ENCODE measurements at regions not wholly inside any gene's neighbourhood (a gene's known extent, or its start where the extent isn't known, plus 50 kb on each side); places are given as distances from the start of the nearest gene placed in this dataset.

GRCh38 chr9:79273311-79273710, 298.5 kb upstream of the TLE4 start:
- no peaks in the 10 kb centered on the region for H3K9me3 ChIP-seq (ENCODE audit: control insufficient read depth, insufficient read depth, low read length)
- DNase-seq (ENCODE audit: low read depth, low spot score) = no peak
- H3K27ac ChIP-seq (ENCODE audit: low read length) = no peak overlapping the region
- no peaks in the 10 kb centered on the region for H3K36me3 ChIP-seq (ENCODE audit: control insufficient read depth, insufficient read depth, low read length)
- no peaks in the 10 kb centered on the region for H3K4me1 ChIP-seq (ENCODE audit: control insufficient read depth, insufficient read depth, low read length)
- WGBS (ENCODE audit: insufficient coverage, insufficient read length) = no CpG with 5 or more reads among the region's 3 CpGs
- H3K4me3 ChIP-seq (ENCODE audit: low read length) = no peak overlapping the region
- H3K27me3 ChIP-seq (ENCODE audit: control insufficient read depth, insufficient read depth, low read length) = no peaks in the 10 kb centered on the region

GRCh38 chr9:79279356-79279755, 292.4 kb upstream of the TLE4 start:
- Histone ChIP-seq H3K4me3 (ENCODE audit: low read length) (no peak overlapping the region), H3K4me1 (ENCODE audit: control insufficient read depth, insufficient read depth, low read length) (no peaks in the 10 kb centered on the region), H3K9me3 (ENCODE audit: control insufficient read depth, insufficient read depth, low read length) (no peaks in the 10 kb centered on the region), H3K27me3 (ENCODE audit: control insufficient read depth, insufficient read depth, low read length) (no peaks in the 10 kb centered on the region), H3K36me3 (ENCODE audit: control insufficient read depth, insufficient read depth, low read length) (no peaks in the 10 kb centered on the region), H3K27ac (ENCODE audit: low read length) (no peak overlapping the region)
- WGBS (ENCODE audit: insufficient coverage, insufficient read length) = no CpG with 5 or more reads among the region's 1 CpG
- no peak for DNase-seq (ENCODE audit: low read depth, low spot score)

- no peak overlapping the region for H3K4me3 ChIP-seq (ENCODE audit: low read length)
- WGBS (ENCODE audit: insufficient coverage, insufficient read length) = no CpG with 5 or more reads among the region's 4 CpGs
- H3K27me3 ChIP-seq (ENCODE audit: control insufficient read depth, insufficient read depth, low read length) = no peaks in the 10 kb centered on the region
- no peaks in the 10 kb centered on the region for H3K4me1 ChIP-seq (ENCODE audit: control insufficient read depth, insufficient read depth, low read length)
- no peaks in the 10 kb centered on the region for H3K9me3 ChIP-seq (ENCODE audit: control insufficient read depth, insufficient read depth, low read length)
- no peak for DNase-seq (ENCODE audit: low read depth, low spot score)
- no peak overlapping the region for H3K27ac ChIP-seq (ENCODE audit: low read length)
- no peaks in the 10 kb centered on the region for H3K36me3 ChIP-seq (ENCODE audit: control insufficient read depth, insufficient read depth, low read length)
These were observed 291.1 kb upstream of the TLE4 start for GRCh38 chr9:79280691-79281090.

- H3K36me3 ChIP-seq (ENCODE audit: control insufficient read depth, insufficient read depth, low read length) = no peaks in the 10 kb centered on the region
- no peak overlapping the region for H3K4me3 ChIP-seq (ENCODE audit: low read length)
- no peaks in the 10 kb centered on the region for H3K9me3 ChIP-seq (ENCODE audit: control insufficient read depth, insufficient read depth, low read length)
- 0 out of 2 replicates have a peak, but pooled peaks cover 2% of the 10 kb centered on the region for H3K4me1 ChIP-seq (ENCODE audit: control insufficient read depth, insufficient read depth, low read length)
- no peak for DNase-seq (ENCODE audit: low read depth, low spot score)
- no peaks in the 10 kb centered on the region for H3K27me3 ChIP-seq (ENCODE audit: control insufficient read depth, insufficient read depth, low read length)
- no peak overlapping the region for H3K27ac ChIP-seq (ENCODE audit: low read length)
These were observed 287.7 kb upstream of the TLE4 start for GRCh38 chr9:79284081-79284480.

GRCh38 chr9:79286992-79287707, 284.6 kb upstream of the TLE4 start:
- Histone ChIP-seq H3K4me1 (ENCODE audit: control insufficient read depth, insufficient read depth, low read length) (0 out of 2 replicates have a peak, but pooled peaks cover 2% of the 10 kb centered on the region), H3K27me3 (ENCODE audit: control insufficient read depth, insufficient read depth, low read length) (no peaks in the 10 kb centered on the region), H3K27ac (ENCODE audit: low read length) (no peak overlapping the region), H3K4me3 (ENCODE audit: low read length) (no peak overlapping the region), H3K36me3 (ENCODE audit: control insufficient read depth, insufficient read depth, low read length) (no peaks in the 10 kb centered on the region), H3K9me3 (ENCODE audit: control insufficient read depth, insufficient read depth, low read length) (no peaks in the 10 kb centered on the region)
- no peak for DNase-seq (ENCODE audit: low read depth, low spot score)
- no CpG with 5 or more reads among the region's 7 CpGs for WGBS (ENCODE audit: insufficient coverage, insufficient read length)

- H3K4me1 ChIP-seq (ENCODE audit: control insufficient read depth, insufficient read depth, low read length) = 0 out of 2 replicates have a peak, but pooled peaks cover 2% of the 10 kb centered on the region
- H3K27me3 ChIP-seq (ENCODE audit: control insufficient read depth, insufficient read depth, low read length) = no peaks in the 10 kb centered on the region
- no CpG with 5 or more reads among the region's 4 CpGs for WGBS (ENCODE audit: insufficient coverage, insufficient read length)
- DNase-seq (ENCODE audit: low read depth, low spot score) = no peak
- no peak overlapping the region for H3K27ac ChIP-seq (ENCODE audit: low read length)
- no peaks in the 10 kb centered on the region for H3K9me3 ChIP-seq (ENCODE audit: control insufficient read depth, insufficient read depth, low read length)
- no peaks in the 10 kb centered on the region for H3K36me3 ChIP-seq (ENCODE audit: control insufficient read depth, insufficient read depth, low read length)
- H3K4me3 ChIP-seq (ENCODE audit: low read length) = no peak overlapping the region
These were observed 284.0 kb upstream of the TLE4 start for GRCh38 chr9:79287708-79288290.

GRCh38 chr9:79289856-79290255, 281.9 kb upstream of the TLE4 start:
- H3K4me1 ChIP-seq (ENCODE audit: control insufficient read depth, insufficient read depth, low read length) = 0 out of 2 replicates have a peak, but pooled peaks cover 2% of the 10 kb centered on the region
- H3K27ac ChIP-seq (ENCODE audit: low read length) = no peak overlapping the region
- WGBS (ENCODE audit: insufficient coverage, insufficient read length) = no CpG with 5 or more reads among the region's 3 CpGs
- no peaks in the 10 kb centered on the region for H3K36me3 ChIP-seq (ENCODE audit: control insufficient read depth, insufficient read depth, low read length)
- no peak for DNase-seq (ENCODE audit: low read depth, low spot score)
- no peaks in the 10 kb centered on the region for H3K27me3 ChIP-seq (ENCODE audit: control insufficient read depth, insufficient read depth, low read length)
- H3K4me3 ChIP-seq (ENCODE audit: low read length) = no peak overlapping the region
- H3K9me3 ChIP-seq (ENCODE audit: control insufficient read depth, insufficient read depth, low read length) = no peaks in the 10 kb centered on the region

- Histone ChIP-seq H3K4me3 (ENCODE audit: low read length) (no peak overlapping the region), H3K9me3 (ENCODE audit: control insufficient read depth, insufficient read depth, low read length) (no peaks in the 10 kb centered on the region), H3K27ac (ENCODE audit: low read length) (no peak overlapping the region), H3K4me1 (ENCODE audit: control insufficient read depth, insufficient read depth, low read length) (0 out of 2 replicates have a peak, but pooled peaks cover 2% of the 10 kb centered on the region), H3K27me3 (ENCODE audit: control insufficient read depth, insufficient read depth, low read length) (no peaks in the 10 kb centered on the region), H3K36me3 (ENCODE audit: control insufficient read depth, insufficient read depth, low read length) (no peaks in the 10 kb centered on the region)
- no CpG with 5 or more reads among the region's 1 CpG for WGBS (ENCODE audit: insufficient coverage, insufficient read length)
- no peak for DNase-seq (ENCODE audit: low read depth, low spot score)
These were observed 279.0 kb upstream of the TLE4 start for GRCh38 chr9:79292731-79293280.

GRCh38 chr9:79300068-79300467, 271.7 kb upstream of the TLE4 start:
- Histone ChIP-seq H3K36me3 (ENCODE audit: control insufficient read depth, insufficient read depth, low read length) (no peaks in the 10 kb centered on the region), H3K9me3 (ENCODE audit: control insufficient read depth, insufficient read depth, low read length) (no peaks in the 10 kb centered on the region), H3K4me3 (ENCODE audit: low read length) (no peak overlapping the region), H3K4me1 (ENCODE audit: control insufficient read depth, insufficient read depth, low read length) (peaks cover 3% of the 10 kb centered on the region), H3K27ac (ENCODE audit: low read length) (no peak overlapping the region), H3K27me3 (ENCODE audit: control insufficient read depth, insufficient read depth, low read length) (no peaks in the 10 kb centered on the region)
- DNase-seq (ENCODE audit: low read depth, low spot score) = no peak
- WGBS (ENCODE audit: insufficient coverage, insufficient read length) = no CpG with 5 or more reads among the region's 6 CpGs

- no peaks in the 10 kb centered on the region for H3K9me3 ChIP-seq (ENCODE audit: control insufficient read depth, insufficient read depth, low read length)
- peaks cover 3% of the 10 kb centered on the region for H3K4me1 ChIP-seq (ENCODE audit: control insufficient read depth, insufficient read depth, low read length)
- no peaks in the 10 kb centered on the region for H3K27me3 ChIP-seq (ENCODE audit: control insufficient read depth, insufficient read depth, low read length)
- no peak overlapping the region for H3K27ac ChIP-seq (ENCODE audit: low read length)
- no peaks in the 10 kb centered on the region for H3K36me3 ChIP-seq (ENCODE audit: control insufficient read depth, insufficient read depth, low read length)
- no peak for DNase-seq (ENCODE audit: low read depth, low spot score)
- no peak overlapping the region for H3K4me3 ChIP-seq (ENCODE audit: low read length)
- no CpG with 5 or more reads among the region's 2 CpGs for WGBS (ENCODE audit: insufficient coverage, insufficient read length)
These were observed 270.7 kb upstream of the TLE4 start for GRCh38 chr9:79301085-79301484.

All from iPS DF 6.9 (cell line).